Esophagus squamous epithelium (tissue), 5 donors: ENCODE measurements at regions not wholly inside any gene's neighbourhood (a gene's known extent, or its start where the extent isn't known, plus 50 kb on each side); places are given as distances from the start of the nearest gene placed in this dataset.

ENCODE experiments used
- DNase-seq: peaks from one replicate; lab custom pipeline; 2025; lab: John Stamatoyannopoulos, UW
- H3K27ac ChIP-seq, 4 donors: fragments of 200-600 bp; sonication (generic); one replicate each; pipeline ENCODE4 v1.5.1; 2016 to 2019; ENCODE audit warnings: mild to moderate bottlenecking in 1 of 4
- H3K27me3 ChIP-seq, 4 donors: fragments of 200-600 bp; sonication (generic); 1 replicate in 3 of 4; 2 replicates in 1 of 4; pipeline versions ENCODE4 v1.5.1 to v1.6.0; 2017 to 2021; ENCODE audit warnings: antibody characterized with exemption in 1 of 4
- H3K36me3 ChIP-seq, 3 donors: fragments of 200-600 bp; sonication (generic); one replicate each; pipeline ENCODE4 v1.5.1; 2016 to 2019
- H3K4me1 ChIP-seq, 3 donors: fragments of 200-600 bp; sonication (generic); one replicate each; pipeline ENCODE4 v1.5.1; 2017 to 2019
- H3K4me3 ChIP-seq, 4 donors: fragments of 200-600 bp; sonication (generic); 1 replicate in 3 of 4; 2 replicates in 1 of 4; pipeline ENCODE4 v1.5.1; 2016 to 2019; ENCODE audit warnings: mild to moderate bottlenecking in 2 of 4, moderate library complexity in 1 of 4
- H3K9me3 ChIP-seq, 3 donors: fragments of 200-600 bp; sonication (generic); one replicate each; pipeline ENCODE4 v1.5.1; 2016 to 2019
- CTCF ChIP-seq, 6 experiments: fragments of 450-650 bp in 4 of 6; fragments of 200-600 bp in 2 of 6; sonication (generic) in 2 of 6; IDR thresholded peaks; one replicate each; pipeline ENCODE4 v1.5.1; 2016 to 2019; ENCODE audit warnings: antibody characterized with exemption in 6 of 6, mild to moderate bottlenecking in 4 of 6, moderate library complexity in 4 of 6
- POLR2A ChIP-seq, 4 donors: fragments of 450-650 bp; IDR thresholded peaks; one replicate each; pipeline ENCODE4 v1.6.1; 2017; ENCODE audit warnings: antibody characterized with exemption in 4 of 4, mild to moderate bottlenecking in 4 of 4, moderate library complexity in 3 of 4
- WGBS, 2 donors: methylation state at CpG; one replicate each; pipeline ENCODE4 v1.1.5; 2018; 5-methylcytosine and 5-hydroxymethylcytosine counted together
- intact Hi-C: fragments of 100-400 bp; cut with DNase I; formaldehyde crosslinking; loops from one replicate; pipeline ENCODE4 v1.15.0; 2022
- donor health status: DM: yes; HTN: yes; CAD: no.

DNA sequence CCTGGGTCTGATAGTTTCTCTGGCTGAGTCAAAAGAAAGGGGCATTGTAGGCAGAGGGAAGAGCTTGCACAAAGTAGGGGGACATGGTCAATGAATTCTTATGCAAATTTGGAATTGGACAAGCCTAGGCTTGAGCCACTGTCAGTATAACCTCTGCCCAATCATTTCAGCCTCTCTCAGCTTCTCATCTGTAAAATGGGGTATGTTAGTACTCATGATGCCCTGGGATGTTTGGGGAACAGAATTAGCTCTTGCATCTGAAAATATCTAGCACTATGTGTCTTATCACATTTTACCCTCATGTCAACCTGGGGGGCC lies 148.6 kb downstream of the DHX35 start:
- peaks cover 0 to 89% (median 0%) of the 10 kb centered on the region in 4 donors for H3K27me3 ChIP-seq
- H3K36me3 ChIP-seq: no peaks in the 10 kb centered on the region
- intact Hi-C loops: no loop called here
- DNase-seq: no peak
- H3K9me3 ChIP-seq: no peaks in the 10 kb centered on the region
- TF ChIP-seq CTCF (IDR thresholded peaks at IDR 0.05): no peak
- TF ChIP-seq POLR2A (IDR thresholded peaks at IDR 0.05): no peak
- H3K4me3 ChIP-seq: no peak overlapping the region
- no peak overlapping the region for H3K27ac ChIP-seq
- H3K4me1 ChIP-seq: peaks cover 0 to 5% (median 0%) of the 10 kb centered on the region in 3 donors

- H3K27me3 ChIP-seq: peaks cover 0 to 89% (median 0%) of the 10 kb centered on the region in 4 donors
- DNase-seq: no peak
- no peak overlapping the region for H3K27ac ChIP-seq
- no peaks in the 10 kb centered on the region for H3K36me3 ChIP-seq
- H3K4me1 ChIP-seq: peaks cover 0 to 5% (median 0%) of the 10 kb centered on the region in 3 donors
- no peaks in the 10 kb centered on the region for H3K9me3 ChIP-seq
- no peak overlapping the region for H3K4me3 ChIP-seq
- WGBS, 2 donors: 22 to 29% methylated on average over 7 to 8 of the region's 10 CpGs
- TF ChIP-seq CTCF (IDR thresholded peaks at IDR 0.05): no peak
- TF ChIP-seq POLR2A (IDR thresholded peaks at IDR 0.05): no peak
- intact Hi-C loops: no loop called here
Observed at GRCh38 chr20:39109933-39110818, 148.0 kb downstream of the DHX35 start.

- no peak overlapping the region for H3K4me3 ChIP-seq
- H3K27ac ChIP-seq: no peak overlapping the region
- H3K4me1 ChIP-seq: peaks cover 0 to 5% (median 0%) of the 10 kb centered on the region in 3 donors
- DNase-seq: no peak
- intact Hi-C loops: no loop called here
- WGBS, 2 donors: 34 to 41% methylated on average over 5 of the region's 5 CpGs
- TF ChIP-seq CTCF (IDR thresholded peaks at IDR 0.05): no peak
- no peaks in the 10 kb centered on the region for H3K36me3 ChIP-seq
- H3K27me3 ChIP-seq: peaks cover 0 to 90% (median 0%) of the 10 kb centered on the region in 4 donors
- H3K9me3 ChIP-seq: peaks cover 0 to 2% (median 0%) of the 10 kb centered on the region in 3 donors
Observed at GRCh38 chr20:39108746-39109145, 146.6 kb downstream of the DHX35 start.

DNA sequence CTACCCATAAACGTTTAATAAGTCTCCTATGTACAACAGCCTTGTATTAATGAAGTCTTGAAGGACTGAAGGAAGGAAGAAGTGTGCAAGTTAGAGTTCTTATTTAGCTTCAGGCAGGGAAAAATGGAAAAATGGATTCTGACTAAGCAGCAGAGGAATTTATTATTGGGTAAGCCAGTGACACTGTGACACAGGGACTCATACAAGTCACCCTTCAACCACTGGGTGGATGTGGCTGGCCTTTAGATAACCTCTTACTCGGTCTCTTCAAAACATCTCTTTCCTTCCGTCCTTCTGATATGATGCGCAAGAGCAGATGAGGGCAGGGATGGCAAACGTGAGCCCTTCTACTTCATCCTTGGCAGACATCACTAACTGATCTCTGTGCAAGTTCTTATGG lies 145.6 kb downstream of the DHX35 start:
- H3K27me3 ChIP-seq: peaks cover 0 to 86% (median 0%) of the 10 kb centered on the region in 4 donors
- DNase-seq: no peak
- no peak overlapping the region for H3K27ac ChIP-seq
- peaks cover 0 to 4% (median 0%) of the 10 kb centered on the region in 3 donors for H3K9me3 ChIP-seq
- intact Hi-C loops: no loop called here
- WGBS, 2 donors: 63 to 71% methylated on average over 5 of the region's 5 CpGs
- TF ChIP-seq CTCF (IDR thresholded peaks at IDR 0.05) (no peak), POLR2A (IDR thresholded peaks at IDR 0.05) (no peak)
- peaks cover 0 to 5% (median 0%) of the 10 kb centered on the region in 3 donors for H3K4me1 ChIP-seq
- H3K4me3 ChIP-seq: no peak overlapping the region
- H3K36me3 ChIP-seq: no peaks in the 10 kb centered on the region

GRCh38 chr20:39106791-39107190 lies 144.6 kb downstream of the DHX35 start:
- intact Hi-C loops: no loop called here
- Histone ChIP-seq H3K4me3 (no peak overlapping the region), H3K27me3 (peaks cover 0 to 87% (median 0%) of the 10 kb centered on the region in 4 donors), H3K4me1 (peaks cover 0 to 5% (median 0%) of the 10 kb centered on the region in 3 donors), H3K36me3 (no peaks in the 10 kb centered on the region), H3K27ac (no peak overlapping the region), H3K9me3 (peaks cover 0 to 4% (median 0%) of the 10 kb centered on the region in 3 donors)
- no peak for DNase-seq
- TF ChIP-seq POLR2A (IDR thresholded peaks at IDR 0.05) (no peak), CTCF (IDR thresholded peaks at IDR 0.05) (no peak)
- 47 to 67% methylated on average over 1 to 2 of the region's 3 CpGs for WGBS, 2 donors
